HL-60 (cell line): ENCODE measurements at regions not wholly inside any gene's neighbourhood (a gene's known extent, or its start where the extent isn't known, plus 50 kb on each side); places are given as distances from the start of the nearest gene placed in this dataset.

Experiments
- CTCF ChIP-seq: IDR thresholded peaks from one replicate; pipeline ENCODE4 v1.5.1; 2011; ENCODE audit warnings: low read length, control low read depth, inconsistent platforms; ENCODE audit not compliant: insufficient read depth
- GABPA ChIP-seq: IDR thresholded peaks from 2 replicates; pipeline ENCODE4 v1.6.1; 2012; ENCODE audit warnings: low read depth
- POLR2AphosphoS5 ChIP-seq: IDR thresholded peaks from 2 replicates; pipeline ENCODE4 v1.6.1; 2012; ENCODE audit warnings: low read depth
- REST ChIP-seq: IDR thresholded peaks from 2 replicates; pipeline ENCODE4 v1.6.1; 2012; ENCODE audit warnings: low read depth; ENCODE audit not compliant: insufficient replicate concordance
- SPI1 ChIP-seq: IDR thresholded peaks from 2 replicates; pipeline ENCODE4 v1.6.1; 2012; ENCODE audit warnings: low read depth, mild to moderate bottlenecking, borderline replicate concordance

- TF ChIP-seq CTCF, result no peak
- TF ChIP-seq POLR2AphosphoS5, result no peak
- no peak for TF ChIP-seq GABPA
- TF ChIP-seq SPI1, result no peak
- TF ChIP-seq REST, result no peak
Observed at GRCh38 chr4:32258986-32259385, 1538.8 kb downstream of the PCDH7 start.
